HCT116 (cell line): ENCODE measurements at regions not wholly inside any gene's neighbourhood (a gene's known extent, or its start where the extent isn't known, plus 50 kb on each side); places are given as distances from the start of the nearest gene placed in this dataset.

ENCODE experiments used
- ATAC-seq: fragments of 200-7000 bp; cut with Tn5 transposase; 2 replicates; pipeline ENCODE4 v1.9.1; 2020; ENCODE audit warnings: mild to moderate bottlenecking, moderate library complexity
- BruUV-seq: library from RNA; stranded (reverse); fragments of 400-500 nt; replicated peaks from 2 replicates; lab custom pipeline; 2021; lab: Mats Ljungman, UMichigan
- CTCF ChIA-PET: fragments of 300-600 bp; sonication (Branson Sonifier 250); formaldehyde crosslinking; loops from one replicate; lab custom pipeline; 2021; ENCODE audit warnings: antibody characterized with exemption; lab: Charles Lee
- POLR2A ChIA-PET: fragments of 300-600, 350-600 bp; sonication (Branson Sonifier 250); formaldehyde crosslinking; loops from one replicate; lab custom pipeline; 2021; ENCODE audit warnings: antibody characterized with exemption; lab: Charles Lee
- RAD21 ChIA-PET, 2 experiments: fragments of 300-600 bp; sonication (Branson Sonifier 250); formaldehyde crosslinking; loops; one replicate each; lab custom pipeline; 2023; ENCODE audit warnings: low total read pairs in 2 of 2; ENCODE audit not compliant: uncharacterized antibody in 2 of 2, unreplicated experiment in 2 of 2, low non-redundant PET in 1 of 2; lab: Charles Lee
- DNase-seq: peaks from one replicate; pipeline ENCODE4 v3.0.0-alpha.2; 2010; ENCODE audit warnings: low read depth, low spot score
- H2AFZ ChIP-seq: fragments of 200-600 bp; shearing (Covaris generic), sonication (generic); 2 replicates; pipeline ENCODE4 v1.6.1; 2017; ENCODE audit warnings: low read depth, mixed run types, mixed read lengths, antibody characterized with exemption, low read length; ENCODE audit not compliant: poor library complexity, severe bottlenecking
- H3K27ac ChIP-seq: 2 replicates; pipeline ENCODE4 v1.5.1; 2012; ENCODE audit warnings: low read depth, low read length
- H3K27me3 ChIP-seq: fragments of 200-600 bp; sonication (generic); 2 replicates; pipeline ENCODE4 v1.6.1; 2016; ENCODE audit warnings: mixed run types, low read length, mixed read lengths; ENCODE audit not compliant: insufficient read depth
- H3K36me3 ChIP-seq, 2 experiments: fragments of 200-500 bp in 1 of 2; fragments of 200-600 bp in 1 of 2; sonication (Bioruptor generic) in 1 of 2; sonication (generic) in 1 of 2; 2 replicates each; pipeline versions ENCODE4 v1.5.1 to v1.6.1; 2014 to 2016; ENCODE audit warnings: low read length in 2 of 2, inconsistent platforms in 1 of 2, mixed read lengths in 1 of 2, mixed run types in 1 of 2; ENCODE audit not compliant: insufficient read depth in 2 of 2, control insufficient read depth in 1 of 2
- H3K4me1 ChIP-seq, 2 experiments: fragments of 200-600 bp in 1 of 2; sonication (generic) in 1 of 2; 2 replicates each; pipeline versions ENCODE4 v1.5.1 to v1.6.1; 2012 to 2017; ENCODE audit warnings: low read length in 2 of 2, inconsistent platforms in 1 of 2, mild to moderate bottlenecking in 1 of 2, mixed read lengths in 1 of 2, mixed run types in 1 of 2, moderate library complexity in 1 of 2; ENCODE audit not compliant: insufficient read depth in 2 of 2, control insufficient read depth in 1 of 2
- H3K4me2 ChIP-seq: fragments of 200-600 bp; sonication (generic); 2 replicates; pipeline ENCODE4 v1.6.1; 2017; ENCODE audit warnings: mixed run types, low read length, mixed read lengths
- H3K4me3 ChIP-seq, 2 experiments: fragments of 200-600 bp in 1 of 2; sonication (generic) in 1 of 2; replicated peaks in 1 of 2; 2 replicates each; pipeline ENCODE4 v1.5.1; 2011 to 2016; ENCODE audit warnings: low read length in 2 of 2, control low read depth in 1 of 2, low read depth in 1 of 2, mild to moderate bottlenecking in 1 of 2, mixed read lengths in 1 of 2, mixed run types in 1 of 2
- H3K79me2 ChIP-seq: fragments of 200-600 bp; sonication (generic); 2 replicates; pipeline ENCODE4 v1.6.1; 2017; ENCODE audit warnings: mild to moderate bottlenecking, mixed run types, low read length, moderate library complexity, mixed read lengths; ENCODE audit not compliant: insufficient read depth
- H3K9ac ChIP-seq: fragments of 200-600 bp; sonication (generic); 2 replicates; pipeline ENCODE4 v1.6.1; 2016; ENCODE audit warnings: low read length, mixed read lengths
- H3K9me2 ChIP-seq: fragments of 200-600 bp; sonication (generic), shearing (Covaris generic); 2 replicates; pipeline ENCODE4 v1.6.1; 2017; ENCODE audit warnings: mixed run types, mild to moderate bottlenecking, moderate library complexity; ENCODE audit not compliant: insufficient read depth
- H3K9me3 ChIP-seq, 2 experiments: fragments of 200-500 bp in 1 of 2; fragments of 200-600 bp in 1 of 2; sonication (Bioruptor generic) in 1 of 2; sonication (generic) in 1 of 2; 2 replicates each; pipeline ENCODE4 v1.6.1; 2014 to 2017; ENCODE audit warnings: low read length in 2 of 2, mixed read lengths in 2 of 2, inconsistent platforms in 1 of 2, low read depth in 1 of 2, mild to moderate bottlenecking in 1 of 2, mixed run types in 1 of 2, moderate library complexity in 1 of 2; ENCODE audit not compliant: control insufficient read depth in 1 of 2, insufficient read depth in 1 of 2
- H4K20me1 ChIP-seq: fragments of 200-600 bp; sonication (generic), shearing (Covaris generic); 2 replicates; pipeline ENCODE4 v1.6.1; 2017; ENCODE audit warnings: mixed run types, mild to moderate bottlenecking, moderate library complexity; ENCODE audit not compliant: insufficient read depth
- CBX3 ChIP-seq: IDR thresholded peaks from 2 replicates; pipeline ENCODE4 v1.6.1; 2012; ENCODE audit warnings: low read depth
- CEBPB ChIP-seq: IDR thresholded peaks from 2 replicates; pipeline ENCODE4 v1.6.1; 2012; ENCODE audit warnings: low read depth
- EZH2 ChIP-seq: fragments of 200-600 bp; sonication (generic); IDR thresholded peaks from 2 replicates; pipeline ENCODE4 v1.6.1; 2017; ENCODE audit warnings: antibody characterized with exemption, mixed run types
- POLR2A ChIP-seq: IDR thresholded peaks from 2 replicates; pipeline ENCODE4 v1.7.0; 2011; ENCODE audit warnings: borderline replicate concordance; ENCODE audit not compliant: insufficient read depth, insufficient read length; ENCODE audit errors: extremely low read depth
- POLR2AphosphoS5 ChIP-seq: IDR thresholded peaks from 2 replicates; pipeline ENCODE4 v1.6.1; 2011; ENCODE audit warnings: mild to moderate bottlenecking, low read depth, low read length, moderate library complexity
- RAD21 ChIP-seq: IDR thresholded peaks from 2 replicates; pipeline ENCODE4 v1.6.1; 2012; ENCODE audit warnings: low read depth, mild to moderate bottlenecking
- SIN3A ChIP-seq: IDR thresholded peaks from 2 replicates; pipeline ENCODE4 v1.6.1; 2012; ENCODE audit warnings: low read depth
- TCF7L2 ChIP-seq: IDR thresholded peaks from 2 replicates; pipeline ENCODE4 v1.7.0; 2011; ENCODE audit warnings: borderline replicate concordance, inconsistent platforms; ENCODE audit not compliant: insufficient read depth, insufficient read length; ENCODE audit errors: extremely low read depth
- YY1 ChIP-seq: IDR thresholded peaks from 2 replicates; pipeline ENCODE4 v1.6.1; 2011; ENCODE audit warnings: low read length, low read depth, moderate library complexity, mild to moderate bottlenecking; ENCODE audit not compliant: insufficient replicate concordance; ENCODE audit errors: extremely low read depth
- intact Hi-C: fragments of 100-400 bp; cut with micrococcal nuclease; formaldehyde crosslinking; loops from 2 replicates; pipeline ENCODE4 v1.10.0; 2022
- TF ChIP-seq, protein P1 (sequence below): IDR thresholded peaks from 2 replicates; pipeline ENCODE4 v1.6.1; 2012

- ATAC-seq (no peak), DNase-seq (no peak)
- H3K36me3 ChIP-seq: no peaks in the 10 kb centered on the region
- H4K20me1 ChIP-seq: no peaks in the 10 kb centered on the region
- H3K9me3 ChIP-seq: peaks cover 5 to 22% of the 10 kb centered on the region in 2 experiments; a peak in 3 of 4 replicates
- no peaks in the 10 kb centered on the region for H3K9me2 ChIP-seq
- ChIA-PET POLR2A (no interaction called here), CTCF (no interaction called here), RAD21 (no interaction called here)
- no peak overlapping the region for H3K4me3 ChIP-seq
- H3K27me3 ChIP-seq: no peaks in the 10 kb centered on the region
- intact Hi-C loops: no loop called here
- no peak overlapping the region for H3K27ac ChIP-seq
- H3K79me2 ChIP-seq: no peaks in the 10 kb centered on the region
- TF ChIP-seq TCF7L2 (no peak), CBX3 (no peak), POLR2A (no peak), EZH2 (no peak), SIN3A (no peak), YY1 (no peak)
- TF ChIP-seq, protein P1, sequence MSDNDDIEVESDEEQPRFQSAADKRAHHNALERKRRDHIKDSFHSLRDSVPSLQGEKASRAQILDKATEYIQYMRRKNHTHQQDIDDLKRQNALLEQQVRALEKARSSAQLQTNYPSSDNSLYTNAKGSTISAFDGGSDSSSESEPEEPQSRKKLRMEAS: no peak
- H2AFZ ChIP-seq: no peak overlapping the region
- no peak overlapping the region for H3K4me2 ChIP-seq
- H3K4me1 ChIP-seq: no peaks in the 10 kb centered on the region
- no TSS peak for BruUV-seq
- H3K9ac ChIP-seq: no peak overlapping the region
These were observed 969.1 kb upstream of the CDH8 start for GRCh38 chr16:63005356-63005755.

- ChIA-PET CTCF (no interaction called here), RAD21 (no interaction called here), POLR2A (no interaction called here)
- Histone ChIP-seq H4K20me1 (no peaks in the 10 kb centered on the region), H3K27ac (no peak overlapping the region), H3K79me2 (no peaks in the 10 kb centered on the region), H3K4me1 (no peaks in the 10 kb centered on the region), H3K4me3 (no peak overlapping the region), H3K9me3 (peaks cover 6 to 24% of the 10 kb centered on the region in 2 experiments; a peak in 2 of 4 replicates), H3K4me2 (no peak overlapping the region)
- no peak for DNase-seq
- no peak for ATAC-seq
- TF ChIP-seq SIN3A (no peak), CEBPB (no peak), POLR2AphosphoS5 (no peak), TCF7L2 (no peak), RAD21 (no peak)
- TF ChIP-seq, all 23 proteins: peak for 0
- BruUV-seq: no TSS peak
- intact Hi-C loops: no loop called here
- no peak overlapping the region for H3K9ac ChIP-seq
- no peaks in the 10 kb centered on the region for H3K27me3 ChIP-seq
- H3K9me2 ChIP-seq: no peaks in the 10 kb centered on the region
- H3K36me3 ChIP-seq: no peaks in the 10 kb centered on the region
- H2AFZ ChIP-seq: no peak overlapping the region
These were observed 953.2 kb upstream of the CDH8 start for GRCh38 chr16:62989480-62989879.
